AG08395 (cell line): ENCODE measurements at regions not wholly inside any gene's neighbourhood (a gene's known extent, or its start where the extent isn't known, plus 50 kb on each side); places are given as distances from the start of the nearest gene placed in this dataset.
"Not testable (repeated sequence)": the region's sequence is repeated elsewhere in the genome, so short reads cannot be mapped to it uniquely, and the experiment has no call there.

Source experiments
- DNase-seq: peaks from one replicate; pipeline ENCODE4 v3.0.0; 2012; ENCODE audit warnings: mixed read lengths, low spot score

DNA sequence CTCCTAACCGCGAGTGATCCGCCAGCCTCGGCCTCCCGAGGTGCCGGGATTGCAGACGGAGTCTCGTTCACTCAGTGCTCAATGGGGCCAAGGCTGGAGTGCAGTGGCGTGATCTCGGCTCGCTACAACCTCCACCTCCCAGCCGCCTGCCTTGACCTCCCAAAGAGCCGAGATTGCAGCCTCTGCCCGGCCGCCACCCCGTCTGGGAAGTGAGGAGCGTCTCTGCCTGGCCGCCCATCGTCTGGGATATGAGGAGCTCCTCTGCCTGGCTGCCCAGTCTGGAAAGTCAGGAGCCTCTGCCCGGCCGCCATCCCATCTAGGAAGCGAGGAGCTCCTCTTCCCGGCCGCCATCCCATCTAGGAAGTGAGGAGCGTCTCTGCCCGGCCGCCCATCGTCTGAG, 58.8 kb upstream of the ANKRD30BL start:
- DNase-seq: not testable (repeated sequence)

GRCh38 chr2:132221886-132222285, 60.1 kb upstream of the ANKRD30BL start:
- not testable (repeated sequence) for DNase-seq

DNA sequence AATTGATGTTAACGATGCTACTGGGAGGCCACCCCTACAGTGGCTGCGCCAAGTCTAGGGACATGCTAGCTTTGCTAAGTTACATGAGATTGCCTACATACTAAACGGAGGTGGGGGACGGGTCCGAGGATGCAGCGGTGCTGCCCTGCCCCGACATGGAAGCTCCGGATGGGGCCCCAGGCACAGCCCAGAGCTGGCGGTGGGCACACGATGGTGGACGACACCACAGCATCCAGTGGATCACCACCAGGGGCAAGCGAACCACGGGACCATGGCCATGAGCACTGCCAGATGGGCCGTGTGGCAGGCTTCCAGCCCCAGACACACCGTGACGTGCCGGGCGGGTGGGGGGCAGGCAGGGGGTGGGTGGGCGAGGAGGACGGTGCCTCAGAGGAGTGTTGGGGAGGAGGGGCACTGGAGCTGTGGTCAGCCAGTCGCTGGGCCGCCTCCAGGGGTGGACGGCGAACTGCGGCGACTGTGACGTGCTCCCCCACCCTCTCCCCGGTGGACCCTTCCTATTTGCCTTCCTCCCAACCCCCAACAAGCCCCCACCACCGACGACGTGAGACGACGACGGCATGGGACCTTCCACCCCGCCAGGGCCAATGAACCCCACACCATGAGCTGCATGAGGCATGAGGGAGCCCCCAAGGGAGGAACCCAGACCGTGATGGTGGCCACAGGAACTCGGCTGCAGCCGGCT, 90.6 kb upstream of the ANKRD30BL start:
- no peak for DNase-seq

DNA sequence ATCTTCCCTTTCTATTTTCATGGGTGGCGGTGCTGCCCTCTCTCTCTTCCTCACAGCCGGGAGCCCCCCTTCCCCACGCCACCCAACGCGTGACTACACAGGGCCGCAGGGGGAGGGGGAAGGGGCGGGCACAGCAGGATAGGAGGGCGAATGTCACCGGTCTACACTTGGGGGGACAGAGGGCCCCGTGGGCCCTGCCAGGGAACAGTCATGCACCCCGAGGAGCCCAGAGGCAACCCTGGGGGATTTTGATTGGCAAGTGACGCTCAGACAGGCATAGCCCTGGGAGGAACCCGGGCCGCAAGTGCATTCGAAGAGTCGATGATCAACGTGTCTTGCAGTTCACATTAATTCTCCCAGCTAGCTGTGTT, 91.1 kb upstream of the ANKRD30BL start:
- no peak for DNase-seq

GRCh38 chr2:132253496-132254305, 91.9 kb upstream of the ANKRD30BL start:
- no peak for DNase-seq

GRCh38 chr2:132254306-132254919, 92.7 kb upstream of the ANKRD30BL start:
- DNase-seq: not testable (repeated sequence)

DNA sequence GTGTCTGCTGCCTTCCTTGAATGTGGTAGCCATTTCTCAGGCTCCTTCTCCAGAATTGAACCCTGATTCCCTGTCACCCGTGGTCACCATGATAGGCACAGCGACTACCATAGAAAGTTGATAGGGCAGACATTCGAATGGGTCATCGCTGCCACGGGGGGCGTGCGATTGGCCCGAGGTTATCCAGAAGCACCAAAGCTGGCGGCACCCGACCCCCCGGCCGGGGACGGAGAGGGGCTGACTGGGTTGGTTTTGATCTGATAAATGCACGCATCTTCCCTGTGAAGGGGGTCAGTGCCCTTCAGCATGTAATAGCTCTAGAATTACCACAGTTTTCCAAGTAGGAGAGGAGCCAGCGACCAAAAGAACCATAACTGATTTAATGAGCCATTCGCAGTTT, 94.0 kb upstream of the ANKRD30BL start:
- DNase-seq: no peak

DNA sequence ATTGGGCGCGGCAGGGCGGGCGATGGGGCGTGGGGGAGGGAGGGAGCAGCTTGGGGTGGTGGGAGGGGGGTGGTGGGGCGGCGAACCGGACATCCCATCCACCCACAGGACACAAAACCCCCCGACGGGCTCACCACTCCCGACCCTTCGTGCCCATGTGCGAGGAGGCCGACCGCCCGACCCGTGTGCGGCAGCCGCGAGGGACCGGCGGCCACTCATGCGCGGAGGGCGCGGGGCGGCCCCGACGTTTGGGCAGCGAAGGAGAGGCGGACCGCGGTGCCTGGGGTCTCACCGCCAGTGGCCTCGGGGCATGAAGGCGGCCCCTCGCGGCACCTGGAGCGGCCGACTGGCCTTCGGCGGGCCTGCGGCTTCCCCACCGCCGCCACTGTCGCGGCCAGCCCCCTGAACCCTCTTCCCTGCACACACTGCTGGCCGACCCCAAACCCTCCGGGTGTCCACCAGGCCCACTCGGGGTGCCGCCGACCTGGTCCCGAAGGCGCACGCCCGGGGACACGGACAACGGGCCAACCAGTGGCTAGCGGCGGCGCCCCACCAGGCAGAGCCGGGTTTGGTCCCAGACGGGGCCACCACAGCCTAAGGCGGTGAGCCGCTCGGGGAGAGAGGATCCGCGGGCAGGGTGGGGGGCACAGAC, 94.6 kb upstream of the ANKRD30BL start:
- DNase-seq: no peak

- DNase-seq: not testable (repeated sequence)
These were observed 95.2 kb upstream of the ANKRD30BL start for GRCh38 chr2:132256903-132257300.

- DNase-seq: not testable (repeated sequence)
These were observed 95.8 kb upstream of the ANKRD30BL start for GRCh38 chr2:132257301-132258171.

- not testable (repeated sequence) for DNase-seq
These were observed 97.5 kb upstream of the ANKRD30BL start for GRCh38 chr2:132259276-132259675.

DNA sequence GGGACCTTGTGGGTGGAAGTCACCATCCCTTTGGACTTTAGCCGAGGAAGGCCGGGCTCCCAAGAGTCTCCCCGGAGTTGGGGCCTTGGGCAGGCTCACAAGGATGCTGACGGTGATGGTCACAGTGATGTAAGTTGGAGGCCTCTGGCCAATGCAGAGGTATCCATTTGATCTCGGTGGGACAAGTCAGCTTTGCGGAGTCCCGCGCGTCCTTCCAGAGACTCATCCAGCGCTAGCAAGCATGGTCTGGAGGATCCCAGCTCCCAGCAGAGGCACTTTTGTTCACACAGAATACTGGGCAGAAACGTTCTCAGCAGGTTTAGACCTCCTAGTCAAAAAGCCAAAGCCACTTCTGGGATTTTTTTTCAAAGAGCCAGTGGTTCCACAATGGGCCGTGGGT, 103.8 kb upstream of the ANKRD30BL start:
- DNase-seq: not testable (repeated sequence)

- no peak for DNase-seq
These were observed 105.3 kb upstream of the ANKRD30BL start for GRCh38 chr2:132267105-132267497.

DNA sequence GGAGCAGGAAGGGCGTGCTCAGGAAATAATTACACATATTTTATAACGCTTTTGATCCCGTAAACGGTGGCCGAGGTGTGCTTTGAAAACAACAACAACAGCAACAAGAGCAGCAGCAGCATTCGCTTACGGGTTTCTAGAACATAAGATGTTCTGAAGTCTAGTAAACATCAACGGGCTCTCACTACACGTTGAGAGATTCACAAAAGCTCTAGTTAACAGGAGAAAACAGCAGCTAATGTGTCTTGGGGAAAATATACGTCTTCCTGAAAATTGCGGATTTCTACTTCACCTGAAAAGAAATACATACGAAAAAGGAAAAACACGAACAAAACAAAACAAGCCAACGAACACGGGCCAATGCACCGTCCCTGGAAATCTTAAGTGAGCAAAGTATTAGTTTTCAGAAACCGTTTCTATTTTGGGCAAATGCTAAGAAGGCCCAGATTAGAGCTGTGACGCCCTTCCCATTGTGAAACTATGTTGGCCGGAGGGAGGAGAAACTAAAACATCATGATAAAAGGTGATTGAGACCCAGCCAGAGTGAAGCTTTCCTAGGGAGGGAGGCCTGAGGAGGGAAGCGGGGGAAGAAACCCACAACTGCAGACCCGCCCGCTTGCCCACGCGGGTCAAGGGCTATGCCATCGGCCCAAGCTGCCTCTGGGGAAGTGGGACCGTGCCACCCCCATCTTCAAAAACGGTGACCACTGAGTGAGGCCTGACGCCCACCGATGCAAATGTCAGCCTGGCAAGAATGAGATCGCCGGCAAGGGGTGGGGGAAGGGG, 105.9 kb upstream of the ANKRD30BL start:
- not testable (repeated sequence) for DNase-seq

DNA sequence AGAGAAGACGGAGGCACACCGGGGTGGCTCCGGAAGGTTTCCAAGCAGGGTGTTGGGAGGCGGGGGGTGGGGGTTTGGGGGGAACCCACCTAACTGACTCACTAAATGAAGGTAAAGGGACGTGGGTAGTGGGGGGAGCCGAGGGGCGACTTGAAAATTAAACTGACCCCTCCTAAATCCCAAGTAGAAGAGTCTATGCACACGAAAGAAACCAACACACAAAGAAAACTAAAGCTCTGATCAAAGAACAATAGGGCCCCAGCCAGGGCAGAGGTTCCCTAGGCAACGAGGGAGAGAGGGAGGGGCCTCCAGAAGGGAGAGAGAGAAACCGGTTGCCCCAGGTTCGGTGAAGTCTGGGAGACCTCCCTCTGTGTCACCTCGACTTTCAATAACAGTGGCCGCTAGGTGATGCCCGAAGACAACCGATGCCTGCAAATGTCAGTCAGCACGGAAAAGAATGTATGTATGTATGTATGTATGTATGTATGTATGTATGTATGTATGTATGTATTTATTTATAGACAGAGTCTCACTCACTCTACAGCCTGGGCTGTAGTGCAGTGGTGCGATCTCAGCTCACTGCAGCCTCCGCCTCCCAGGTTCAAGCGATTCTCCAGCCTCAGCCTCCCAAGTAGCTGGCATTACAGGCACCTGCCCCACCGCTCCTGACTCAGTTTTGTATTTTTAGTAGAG, 106.7 kb upstream of the ANKRD30BL start:
- DNase-seq: not testable (repeated sequence)

GRCh38 chr2:132268977-132269523, 107.3 kb upstream of the ANKRD30BL start:
- DNase-seq: no peak

DNA sequence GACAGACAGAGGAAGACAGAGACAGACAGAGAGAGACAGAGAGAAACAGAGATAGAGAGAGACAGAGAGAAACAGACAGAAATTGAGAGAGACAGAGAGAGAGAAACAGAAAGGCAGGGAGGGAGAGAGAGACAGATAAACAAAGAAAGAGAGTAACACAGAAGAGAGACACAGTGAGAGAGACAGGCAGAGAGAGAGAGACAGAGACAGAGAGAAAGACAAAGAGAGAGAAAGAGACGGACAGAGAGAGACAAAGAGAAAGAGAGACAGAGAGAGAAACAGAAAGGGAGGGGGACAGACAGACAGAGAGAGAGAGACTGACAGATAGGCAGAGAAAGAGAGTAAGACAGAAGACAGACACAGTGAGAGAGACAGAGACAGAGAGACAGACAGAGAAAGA, 108.5 kb upstream of the ANKRD30BL start:
- DNase-seq: no peak

DNA sequence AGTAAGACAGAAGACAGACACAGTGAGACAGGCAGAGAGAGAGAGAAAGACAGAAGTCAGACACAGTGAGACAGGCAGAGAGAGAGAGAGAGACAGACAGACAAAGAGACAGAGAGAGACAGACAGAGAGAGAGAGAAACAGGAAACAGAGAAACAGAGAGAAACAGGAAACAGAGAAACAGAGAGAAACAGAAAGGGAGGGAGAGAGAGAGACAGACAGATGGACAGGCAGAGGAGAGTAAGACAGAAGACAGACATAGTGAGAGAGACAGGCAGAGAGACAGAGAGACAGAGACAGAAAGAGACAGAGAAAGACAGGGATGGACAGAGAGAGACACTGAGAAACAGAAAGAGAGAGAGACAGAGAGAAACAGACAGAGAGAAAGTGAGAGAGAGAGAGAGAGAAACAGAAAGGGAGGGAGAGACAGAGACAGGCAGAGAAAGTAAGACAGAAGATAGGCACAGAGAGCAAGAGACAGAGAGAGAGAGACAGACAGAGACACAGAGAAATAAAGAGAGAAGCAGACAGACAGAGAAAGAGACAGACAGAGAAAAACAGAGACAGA, 109.3 kb upstream of the ANKRD30BL start:
- DNase-seq: no peak

GRCh38 chr2:132271794-132272193, 110.0 kb upstream of the ANKRD30BL start:
- not testable (repeated sequence) for DNase-seq
